ENCODE measurements at regions not wholly inside any gene's neighbourhood (a gene's known extent, or its start where the extent isn't known, plus 50 kb on each side); places are given as distances from the start of the nearest gene placed in this dataset.
"Not testable (repeated sequence)": the region's sequence is repeated elsewhere in the genome, so short reads cannot be mapped to it uniquely, and the experiment has no call there.

GRCh38 chr3:87968668-87969067 lies 90.1 kb downstream of the CGGBP1 start:
- no peaks in the 10 kb centered on the region for H3K4me1 ChIP-seq (ENCODE audit: control insufficient read depth, insufficient read depth, low read length, poor library complexity, severe bottlenecking)
- H3K36me3 ChIP-seq (ENCODE audit: control insufficient read depth, insufficient read depth, low read length): no peaks in the 10 kb centered on the region
- 72 to 95% methylated on average over 4 of the region's 5 CpGs for WGBS, 2 experiments (ENCODE audit: insufficient coverage in 2 of 2)
- no peak overlapping the region for H3K4me3 ChIP-seq (ENCODE audit: extremely low read depth, insufficient read depth, low read length, poor library complexity, severe bottlenecking)
- no peaks in the 10 kb centered on the region for H3K9me3 ChIP-seq (ENCODE audit: control insufficient read depth, low read length)
- no peak overlapping the region for H3K27ac ChIP-seq (ENCODE audit: low read depth, low read length, severe bottlenecking)

- Histone ChIP-seq H3K9me3 (ENCODE audit: control insufficient read depth, low read length) (no peaks in the 10 kb centered on the region), H3K27ac (ENCODE audit: low read depth, low read length, severe bottlenecking) (no peak overlapping the region), H3K4me3 (ENCODE audit: extremely low read depth, insufficient read depth, low read length, poor library complexity, severe bottlenecking) (no peak overlapping the region), H3K4me1 (ENCODE audit: control insufficient read depth, insufficient read depth, low read length, poor library complexity, severe bottlenecking) (no peaks in the 10 kb centered on the region), H3K36me3 (ENCODE audit: control insufficient read depth, insufficient read depth, low read length) (no peaks in the 10 kb centered on the region)
- 89 to 91% methylated on average over 1 of the region's 1 CpG for WGBS, 2 experiments (ENCODE audit: insufficient coverage in 2 of 2)
These were observed 100.5 kb downstream of the CGGBP1 start for GRCh38 chr3:87958289-87958688.

DNA sequence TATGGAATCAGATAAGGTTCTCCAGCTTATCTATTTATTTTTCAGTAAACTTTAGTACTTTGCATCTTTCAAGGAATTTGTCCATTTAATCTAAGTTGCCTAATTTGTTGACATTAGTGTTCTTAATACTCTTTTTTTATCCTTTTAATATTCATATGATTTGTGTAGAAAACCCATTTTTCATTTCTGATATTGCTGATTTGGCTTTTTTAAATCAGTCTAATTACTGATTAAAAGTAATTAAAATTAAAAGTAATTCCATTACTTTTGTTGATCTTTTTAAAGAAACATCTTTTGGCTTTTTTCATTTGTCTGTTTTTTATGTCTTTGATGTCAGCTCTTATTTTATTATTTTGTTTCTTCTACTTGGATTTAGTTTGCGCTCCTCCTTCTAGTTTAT lies 101.2 kb downstream of the CGGBP1 start:
- Histone ChIP-seq H3K4me1 (ENCODE audit: control insufficient read depth, insufficient read depth, low read length, poor library complexity, severe bottlenecking) (no peaks in the 10 kb centered on the region), H3K4me3 (ENCODE audit: extremely low read depth, insufficient read depth, low read length, poor library complexity, severe bottlenecking) (no peak overlapping the region), H3K27ac (ENCODE audit: low read depth, low read length, severe bottlenecking) (no peak overlapping the region), H3K9me3 (ENCODE audit: control insufficient read depth, low read length) (no peaks in the 10 kb centered on the region), H3K36me3 (ENCODE audit: control insufficient read depth, insufficient read depth, low read length) (no peaks in the 10 kb centered on the region)
- WGBS, 2 experiments (ENCODE audit: insufficient coverage in 2 of 2): no CpG with 5 or more reads among the region's 1 CpG

DNA sequence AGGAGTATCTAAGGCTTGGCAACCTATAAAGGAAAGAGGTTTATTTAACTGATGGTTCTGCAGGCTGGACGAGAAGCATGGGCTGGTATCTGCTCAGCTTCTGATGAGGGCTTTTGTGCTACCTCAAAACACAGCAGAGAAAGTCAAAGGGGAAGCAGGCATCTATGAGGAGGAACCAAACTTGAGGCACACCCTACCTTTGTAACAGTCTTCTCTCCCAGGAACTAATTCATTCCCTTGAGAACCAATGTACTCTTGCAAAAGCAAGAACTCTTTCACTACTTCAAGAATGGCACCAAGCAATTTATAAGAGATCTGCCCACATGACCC lies 109.0 kb downstream of the CGGBP1 start:
- Histone ChIP-seq H3K9me3 (ENCODE audit: control insufficient read depth, low read length) (no peaks in the 10 kb centered on the region), H3K27ac (ENCODE audit: low read depth, low read length, severe bottlenecking) (no peak overlapping the region), H3K36me3 (ENCODE audit: control insufficient read depth, insufficient read depth, low read length) (no peaks in the 10 kb centered on the region), H3K4me1 (ENCODE audit: control insufficient read depth, insufficient read depth, low read length, poor library complexity, severe bottlenecking) (no peaks in the 10 kb centered on the region), H3K4me3 (ENCODE audit: extremely low read depth, insufficient read depth, low read length, poor library complexity, severe bottlenecking) (no peak overlapping the region)
- 43% methylated on average over 1 of the region's 1 CpG; no CpG with 5 or more reads in 1 of the 2 experiments for WGBS, 2 experiments (ENCODE audit: insufficient coverage in 2 of 2)

GRCh38 chr3:87949189-87949878 lies 109.5 kb downstream of the CGGBP1 start:
- no peak overlapping the region for H3K4me3 ChIP-seq (ENCODE audit: extremely low read depth, insufficient read depth, low read length, poor library complexity, severe bottlenecking)
- H3K36me3 ChIP-seq (ENCODE audit: control insufficient read depth, insufficient read depth, low read length): no peaks in the 10 kb centered on the region
- 78 to 93% methylated on average over 2 to 4 of the region's 4 CpGs for WGBS, 2 experiments (ENCODE audit: insufficient coverage in 2 of 2)
- H3K27ac ChIP-seq (ENCODE audit: low read depth, low read length, severe bottlenecking): no peak overlapping the region
- no peaks in the 10 kb centered on the region for H3K4me1 ChIP-seq (ENCODE audit: control insufficient read depth, insufficient read depth, low read length, poor library complexity, severe bottlenecking)
- H3K9me3 ChIP-seq (ENCODE audit: control insufficient read depth, low read length): no peaks in the 10 kb centered on the region

GRCh38 chr3:87946007-87946406 lies 112.8 kb downstream of the CGGBP1 start:
- not testable (repeated sequence) for H3K9me3 ChIP-seq (ENCODE audit: control insufficient read depth, low read length); H3K36me3 ChIP-seq (ENCODE audit: control insufficient read depth, insufficient read depth, low read length); H3K4me1 ChIP-seq (ENCODE audit: control insufficient read depth, insufficient read depth, low read length, poor library complexity, severe bottlenecking); H3K27ac ChIP-seq (ENCODE audit: low read depth, low read length, severe bottlenecking); H3K4me3 ChIP-seq (ENCODE audit: extremely low read depth, insufficient read depth, low read length, poor library complexity, severe bottlenecking)
- 88 to 92% methylated on average over 13 to 20 of the region's 20 CpGs for WGBS, 2 experiments (ENCODE audit: insufficient coverage in 2 of 2)

DNA sequence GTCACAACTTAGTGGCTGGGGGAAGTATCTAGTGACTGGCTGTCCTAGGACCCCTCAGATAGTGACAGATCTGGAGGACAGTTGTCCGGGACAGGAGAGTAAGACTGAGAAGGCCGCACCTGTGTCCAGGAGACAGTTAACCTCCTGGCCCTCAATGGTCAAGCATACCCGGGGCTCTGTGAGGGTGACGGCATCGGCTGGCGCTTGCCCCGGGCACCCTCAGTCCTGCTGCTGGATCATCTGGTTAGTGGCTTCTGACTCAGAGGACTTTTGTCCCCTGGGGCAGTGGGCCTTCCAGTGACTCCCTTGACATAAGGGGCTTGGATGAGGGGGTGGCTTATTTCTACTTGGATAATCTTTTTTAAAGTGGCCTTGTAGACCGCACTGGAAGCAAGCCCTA lies 116.5 kb downstream of the CGGBP1 start:
- not testable (repeated sequence) for H3K36me3 ChIP-seq (ENCODE audit: control insufficient read depth, insufficient read depth, low read length); H3K4me1 ChIP-seq (ENCODE audit: control insufficient read depth, insufficient read depth, low read length, poor library complexity, severe bottlenecking); H3K9me3 ChIP-seq (ENCODE audit: control insufficient read depth, low read length); H3K4me3 ChIP-seq (ENCODE audit: extremely low read depth, insufficient read depth, low read length, poor library complexity, severe bottlenecking); H3K27ac ChIP-seq (ENCODE audit: low read depth, low read length, severe bottlenecking)
- 91 to 94% methylated on average over 5 to 7 of the region's 8 CpGs for WGBS, 2 experiments (ENCODE audit: insufficient coverage in 2 of 2)

- H3K9me3 ChIP-seq (ENCODE audit: control insufficient read depth, low read length): peaks cover 19% of the 10 kb centered on the region
- 100% methylated on average over 1 of the region's 1 CpG; no CpG with 5 or more reads in 1 of the 2 experiments for WGBS, 2 experiments (ENCODE audit: insufficient coverage in 2 of 2)
These were observed 134.3 kb downstream of the CGGBP1 start for GRCh38 chr3:87924485-87924884.

DNA sequence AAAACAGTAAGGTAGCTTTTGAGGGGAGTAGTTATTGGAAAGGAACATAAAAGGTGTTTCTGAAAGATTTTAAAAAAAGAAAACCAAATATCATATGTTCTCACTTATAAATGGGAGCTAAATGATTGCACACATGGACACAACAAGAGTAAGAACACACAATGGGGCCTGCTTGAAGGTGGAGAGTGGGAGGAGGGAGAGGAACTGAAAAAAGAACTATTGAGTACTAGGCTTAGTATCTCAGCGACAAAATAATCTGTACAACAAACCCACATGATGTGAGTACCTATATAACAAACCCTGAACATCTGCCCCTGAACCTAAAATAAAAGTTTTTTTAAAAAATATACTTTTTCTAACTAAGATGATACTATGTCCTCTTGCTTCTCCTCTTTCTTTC lies 138.3 kb downstream of the CGGBP1 start:
- no CpG with 5 or more reads among the region's 1 CpG for WGBS, 2 experiments (ENCODE audit: insufficient coverage in 2 of 2)
- Histone ChIP-seq H3K4me1 (ENCODE audit: control insufficient read depth, insufficient read depth, low read length, poor library complexity, severe bottlenecking) (no peaks in the 10 kb centered on the region), H3K9me3 (ENCODE audit: control insufficient read depth, low read length) (peaks cover 23% of the 10 kb centered on the region), H3K27ac (ENCODE audit: low read depth, low read length, severe bottlenecking) (no peak overlapping the region), H3K4me3 (ENCODE audit: extremely low read depth, insufficient read depth, low read length, poor library complexity, severe bottlenecking) (no peak overlapping the region), H3K36me3 (ENCODE audit: control insufficient read depth, insufficient read depth, low read length) (no peaks in the 10 kb centered on the region)

More at GRCh38 chr3:87924485-87924884, 134.3 kb downstream of the CGGBP1 start:
- H3K27ac ChIP-seq (ENCODE audit: low read depth, low read length, severe bottlenecking): no peak overlapping the region
- H3K36me3 ChIP-seq (ENCODE audit: control insufficient read depth, insufficient read depth, low read length): no peaks in the 10 kb centered on the region
- H3K4me1 ChIP-seq (ENCODE audit: control insufficient read depth, insufficient read depth, low read length, poor library complexity, severe bottlenecking): no peaks in the 10 kb centered on the region
- H3K4me3 ChIP-seq (ENCODE audit: extremely low read depth, insufficient read depth, low read length, poor library complexity, severe bottlenecking): no peak overlapping the region

GRCh38 chr3:87901141-87901540 lies 157.7 kb downstream of the CGGBP1 start:
- no CpG with 5 or more reads among the region's 1 CpG for WGBS, 2 experiments (ENCODE audit: insufficient coverage in 2 of 2)
- Histone ChIP-seq H3K4me1 (ENCODE audit: control insufficient read depth, insufficient read depth, low read length, poor library complexity, severe bottlenecking) (no peaks in the 10 kb centered on the region), H3K36me3 (ENCODE audit: control insufficient read depth, insufficient read depth, low read length) (no peaks in the 10 kb centered on the region), H3K4me3 (ENCODE audit: extremely low read depth, insufficient read depth, low read length, poor library complexity, severe bottlenecking) (no peak overlapping the region), H3K27ac (ENCODE audit: low read depth, low read length, severe bottlenecking) (no peak overlapping the region), H3K9me3 (ENCODE audit: control insufficient read depth, low read length) (no peaks in the 10 kb centered on the region)

DNA sequence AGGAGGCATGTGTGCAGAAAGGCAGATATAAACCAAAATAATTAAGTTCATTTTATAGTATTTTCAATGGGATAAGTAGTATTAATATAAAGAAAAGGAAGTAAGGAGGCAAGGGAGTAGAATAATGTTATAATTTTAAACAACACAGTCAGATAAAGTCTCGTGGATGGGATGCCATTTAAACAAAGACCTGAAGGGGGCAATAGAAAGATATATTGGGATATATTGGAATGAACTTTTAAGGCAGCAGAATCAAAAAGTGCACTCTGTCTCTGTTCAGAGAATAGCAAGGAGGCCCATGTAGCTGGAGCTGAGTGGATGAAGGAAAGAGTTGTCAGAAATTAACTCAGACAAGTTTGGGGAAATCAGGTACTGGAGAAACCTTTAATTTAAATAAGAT lies 158.7 kb downstream of the CGGBP1 start:
- H3K27ac ChIP-seq (ENCODE audit: low read depth, low read length, severe bottlenecking): no peak overlapping the region
- no peaks in the 10 kb centered on the region for H3K4me1 ChIP-seq (ENCODE audit: control insufficient read depth, insufficient read depth, low read length, poor library complexity, severe bottlenecking)
- no peak overlapping the region for H3K4me3 ChIP-seq (ENCODE audit: extremely low read depth, insufficient read depth, low read length, poor library complexity, severe bottlenecking)
- H3K9me3 ChIP-seq (ENCODE audit: control insufficient read depth, low read length): no peaks in the 10 kb centered on the region
- no peaks in the 10 kb centered on the region for H3K36me3 ChIP-seq (ENCODE audit: control insufficient read depth, insufficient read depth, low read length)
- WGBS, 2 experiments (ENCODE audit: insufficient coverage in 2 of 2): 50% methylated on average over 1 of the region's 1 CpG; no CpG with 5 or more reads in 1 of the 2 experiments
